ENCODE measurements at regions not wholly inside any gene's neighbourhood (a gene's known extent, or its start where the extent isn't known, plus 50 kb on each side); places are given as distances from the start of the nearest gene placed in this dataset.

GRCh38 chr4:87901422-87901992 is 68.7 kb downstream of the MEPE start:
- TF ChIP-seq POLR2A (IDR thresholded peaks at IDR 0.05), result no peak
- no peak for TF ChIP-seq CTCF (IDR thresholded peaks at IDR 0.05 in 8 of 11, conservative IDR thresholded peaks at IDR 0.05 in 3 of 11)
- no peak for TF ChIP-seq POLR2AphosphoS5 (IDR thresholded peaks at IDR 0.05)
